ENCODE measurements at regions not wholly inside any gene's neighbourhood (a gene's known extent, or its start where the extent isn't known, plus 50 kb on each side); places are given as distances from the start of the nearest gene placed in this dataset.
A peak's percentile ranks its signal among the peaks of the same experiment; 100 is the strongest.

GRCh38 chr6:156031516-156031915, 575.9 kb upstream of the NOX3 start:
- H3K4me1 Mint-ChIP-seq (ENCODE audit: low read depth): peaks cover 16% of the 10 kb centered on the region
- intact Hi-C loops (cut with micrococcal nuclease): no loop called here
- CTCF ChIA-PET: no interaction called here
- DNase-seq: no peak
- H3K9me3 Mint-ChIP-seq: peaks cover 11% of the 10 kb centered on the region
- H3K27me3 Mint-ChIP-seq (ENCODE audit: low read depth): no peaks in the 10 kb centered on the region
- no peaks in the 10 kb centered on the region for H3K36me3 Mint-ChIP-seq (ENCODE audit: low read depth)
- H3K4me3 Mint-ChIP-seq: no peak overlapping the region
- no peak overlapping the region for H3K27ac Mint-ChIP-seq

- no peak overlapping the region for H3K27ac Mint-ChIP-seq
- no peak for DNase-seq
- no peak overlapping the region for H3K4me3 Mint-ChIP-seq
- peaks cover 16% of the 10 kb centered on the region for H3K4me1 Mint-ChIP-seq (ENCODE audit: low read depth)
- CTCF ChIA-PET: no interaction called here
- intact Hi-C loops (cut with micrococcal nuclease): no loop called here
- H3K36me3 Mint-ChIP-seq (ENCODE audit: low read depth): peaks cover 6% of the 10 kb centered on the region
- H3K27me3 Mint-ChIP-seq (ENCODE audit: low read depth): no peaks in the 10 kb centered on the region
- H3K9me3 Mint-ChIP-seq: peaks cover 20% of the 10 kb centered on the region
These were observed 574.4 kb upstream of the NOX3 start for GRCh38 chr6:156030053-156030452.

- peak overlapping the region; percentile 14 for H3K4me3 Mint-ChIP-seq
- CTCF ChIA-PET: no interaction called here
- peak overlapping the region; percentile 42 for H3K27ac Mint-ChIP-seq
- H3K36me3 Mint-ChIP-seq (ENCODE audit: low read depth): peaks cover 6% of the 10 kb centered on the region
- DNase-seq: no peak
- intact Hi-C loops (cut with micrococcal nuclease): no loop called here
- no peaks in the 10 kb centered on the region for H3K27me3 Mint-ChIP-seq (ENCODE audit: low read depth)
- H3K9me3 Mint-ChIP-seq: peaks cover 23% of the 10 kb centered on the region
- H3K4me1 Mint-ChIP-seq (ENCODE audit: low read depth): peaks cover 16% of the 10 kb centered on the region
These were observed 573.8 kb upstream of the NOX3 start for GRCh38 chr6:156029286-156029985.

GRCh38 chr6:156028335-156029131, 572.9 kb upstream of the NOX3 start:
- Mint-ChIP-seq H3K36me3 (ENCODE audit: low read depth) (peaks cover 10% of the 10 kb centered on the region), H3K27me3 (ENCODE audit: low read depth) (no peaks in the 10 kb centered on the region), H3K9me3 (peaks cover 24% of the 10 kb centered on the region), H3K4me1 (ENCODE audit: low read depth) (peaks cover 16% of the 10 kb centered on the region), H3K27ac (peak overlapping the region; percentile 80), H3K4me3 (peak overlapping the region; percentile 14)
- intact Hi-C loops (cut with micrococcal nuclease): no loop called here
- CTCF ChIA-PET: interaction anchor here (0.6 kb wide), 1 partner anchor 689 kb away, joined by 3 read pairs; no protein-coding TSS in a partner anchor
- peak; percentile 6 for DNase-seq

- CTCF ChIA-PET: no interaction called here
- Mint-ChIP-seq H3K27ac (no peak overlapping the region), H3K27me3 (ENCODE audit: low read depth) (no peaks in the 10 kb centered on the region), H3K36me3 (ENCODE audit: low read depth) (peaks cover 16% of the 10 kb centered on the region), H3K9me3 (peaks cover 21% of the 10 kb centered on the region), H3K4me3 (no peak overlapping the region), H3K4me1 (ENCODE audit: low read depth) (peaks cover 16% of the 10 kb centered on the region)
- DNase-seq: no peak
- intact Hi-C loops (cut with micrococcal nuclease): no loop called here
These were observed 571.6 kb upstream of the NOX3 start for GRCh38 chr6:156027248-156027626.

- no peak for DNase-seq
- intact Hi-C loops (cut with micrococcal nuclease): no loop called here
- H3K4me3 Mint-ChIP-seq: no peak overlapping the region
These were observed 571.0 kb upstream of the NOX3 start for GRCh38 chr6:156026486-156027247.

GRCh38 chr6:156024339-156024738, 568.7 kb upstream of the NOX3 start:
- Mint-ChIP-seq H3K27me3 (ENCODE audit: low read depth) (no peaks in the 10 kb centered on the region), H3K36me3 (ENCODE audit: low read depth) (peaks cover 16% of the 10 kb centered on the region), H3K4me3 (no peak overlapping the region), H3K27ac (no peak overlapping the region), H3K9me3 (peaks cover 21% of the 10 kb centered on the region), H3K4me1 (ENCODE audit: low read depth) (peaks cover 10% of the 10 kb centered on the region)
- DNase-seq: no peak
- CTCF ChIA-PET: no interaction called here
- intact Hi-C loops (cut with micrococcal nuclease): no loop called here

More at GRCh38 chr6:156026486-156027247, 571.0 kb upstream of the NOX3 start:
- peaks cover 21% of the 10 kb centered on the region for H3K9me3 Mint-ChIP-seq
- no peak overlapping the region for H3K27ac Mint-ChIP-seq
- CTCF ChIA-PET: no interaction called here
- peaks cover 16% of the 10 kb centered on the region for H3K36me3 Mint-ChIP-seq (ENCODE audit: low read depth)
- H3K27me3 Mint-ChIP-seq (ENCODE audit: low read depth): no peaks in the 10 kb centered on the region
- peaks cover 16% of the 10 kb centered on the region for H3K4me1 Mint-ChIP-seq (ENCODE audit: low read depth)

- CTCF ChIA-PET: no interaction called here
- no peaks in the 10 kb centered on the region for H3K4me1 Mint-ChIP-seq (ENCODE audit: low read depth)
- intact Hi-C loops (cut with micrococcal nuclease): no loop called here
- peaks cover 16% of the 10 kb centered on the region for H3K36me3 Mint-ChIP-seq (ENCODE audit: low read depth)
- H3K27ac Mint-ChIP-seq: no peak overlapping the region
- DNase-seq: no peak
- peaks cover 21% of the 10 kb centered on the region for H3K9me3 Mint-ChIP-seq
- no peaks in the 10 kb centered on the region for H3K27me3 Mint-ChIP-seq (ENCODE audit: low read depth)
- no peak overlapping the region for H3K4me3 Mint-ChIP-seq
These were observed 566.2 kb upstream of the NOX3 start for GRCh38 chr6:156021746-156022396.

GRCh38 chr6:156017838-156018237, 562.2 kb upstream of the NOX3 start:
- peaks cover 4% of the 10 kb centered on the region for H3K9me3 Mint-ChIP-seq
- CTCF ChIA-PET: no interaction called here
- H3K4me3 Mint-ChIP-seq: no peak overlapping the region
- peaks cover 23% of the 10 kb centered on the region for H3K4me1 Mint-ChIP-seq (ENCODE audit: low read depth)
- H3K27ac Mint-ChIP-seq: no peak overlapping the region
- H3K27me3 Mint-ChIP-seq (ENCODE audit: low read depth): no peaks in the 10 kb centered on the region
- intact Hi-C loops (cut with micrococcal nuclease): no loop called here
- H3K36me3 Mint-ChIP-seq (ENCODE audit: low read depth): peaks cover 6% of the 10 kb centered on the region
- no peak for DNase-seq

- H3K9me3 Mint-ChIP-seq: peaks cover 4% of the 10 kb centered on the region
- CTCF ChIA-PET: no interaction called here
- intact Hi-C loops (cut with micrococcal nuclease): no loop called here
These were observed 560.7 kb upstream of the NOX3 start for GRCh38 chr6:156016186-156016976.

GRCh38 chr6:156013155-156013554, 557.5 kb upstream of the NOX3 start:
- Mint-ChIP-seq H3K9me3 (peaks cover 8% of the 10 kb centered on the region), H3K4me1 (ENCODE audit: low read depth) (peaks cover 30% of the 10 kb centered on the region), H3K27ac (no peak overlapping the region), H3K4me3 (peak overlapping the region; percentile 20), H3K36me3 (ENCODE audit: low read depth) (peaks cover 3% of the 10 kb centered on the region), H3K27me3 (ENCODE audit: low read depth) (no peaks in the 10 kb centered on the region)
- intact Hi-C loops (cut with micrococcal nuclease): no loop called here
- CTCF ChIA-PET: interaction anchor here (0.7 to 0.8 kb wide), 2 partner anchors 56 to 334 kb away, joined by 3 to 5 read pairs; no protein-coding TSS in a partner anchor
- DNase-seq: peak; percentile 31

More at GRCh38 chr6:156016186-156016976, 560.7 kb upstream of the NOX3 start:
- Mint-ChIP-seq H3K27me3 (ENCODE audit: low read depth) (no peaks in the 10 kb centered on the region), H3K27ac (no peak overlapping the region), H3K4me1 (ENCODE audit: low read depth) (peaks cover 25% of the 10 kb centered on the region), H3K36me3 (ENCODE audit: low read depth) (peaks cover 3% of the 10 kb centered on the region), H3K4me3 (no peak overlapping the region)
- no peak for DNase-seq

Data from activated naive CD4-positive, alpha-beta T cell treated with anti-CD3 and anti-CD28 coated beads for 36 hours (primary cell).